Nephron (organoid): ENCODE measurements at regions not wholly inside any gene's neighbourhood (a gene's known extent, or its start where the extent isn't known, plus 50 kb on each side); places are given as distances from the start of the nearest gene placed in this dataset.

ENCODE experiments used
- H3K27ac Mint-ChIP-seq, 3 experiments: 2 replicates each; pipeline ENCODE4 v1.8.0; 2020; ENCODE audit warnings: mixed read lengths in 3 of 3, mild to moderate bottlenecking in 2 of 3, moderate library complexity in 1 of 3
- H3K27me3 Mint-ChIP-seq: 2 replicates; pipeline ENCODE4 v1.8.0; 2021; ENCODE audit warnings: low read depth, mild to moderate bottlenecking, moderate library complexity, mixed read lengths
- H3K36me3 Mint-ChIP-seq: 2 replicates; pipeline ENCODE4 v1.8.0; 2020; ENCODE audit warnings: low read depth, mixed read lengths
- H3K4me1 Mint-ChIP-seq: 2 replicates; pipeline ENCODE4 v1.8.0; 2020; ENCODE audit warnings: mixed read lengths
- H3K4me3 Mint-ChIP-seq, 3 experiments: 2 replicates each; pipeline ENCODE4 v1.8.0; 2020; ENCODE audit warnings: mild to moderate bottlenecking in 3 of 3, mixed read lengths in 3 of 3, moderate library complexity in 2 of 3
- H3K9me3 Mint-ChIP-seq: 2 replicates; pipeline ENCODE4 v1.8.0; 2020; ENCODE audit warnings: mixed read lengths
- TF ChIP-seq, protein P1 (sequence below), 3 experiments: fragments of 200-600 bp; sonication (generic); IDR thresholded peaks; one replicate each; pipeline ENCODE4 v1.5.0; 2021; ENCODE audit warnings: antibody characterized with exemption in 3 of 3; ENCODE audit not compliant: unreplicated experiment in 3 of 3

DNA sequence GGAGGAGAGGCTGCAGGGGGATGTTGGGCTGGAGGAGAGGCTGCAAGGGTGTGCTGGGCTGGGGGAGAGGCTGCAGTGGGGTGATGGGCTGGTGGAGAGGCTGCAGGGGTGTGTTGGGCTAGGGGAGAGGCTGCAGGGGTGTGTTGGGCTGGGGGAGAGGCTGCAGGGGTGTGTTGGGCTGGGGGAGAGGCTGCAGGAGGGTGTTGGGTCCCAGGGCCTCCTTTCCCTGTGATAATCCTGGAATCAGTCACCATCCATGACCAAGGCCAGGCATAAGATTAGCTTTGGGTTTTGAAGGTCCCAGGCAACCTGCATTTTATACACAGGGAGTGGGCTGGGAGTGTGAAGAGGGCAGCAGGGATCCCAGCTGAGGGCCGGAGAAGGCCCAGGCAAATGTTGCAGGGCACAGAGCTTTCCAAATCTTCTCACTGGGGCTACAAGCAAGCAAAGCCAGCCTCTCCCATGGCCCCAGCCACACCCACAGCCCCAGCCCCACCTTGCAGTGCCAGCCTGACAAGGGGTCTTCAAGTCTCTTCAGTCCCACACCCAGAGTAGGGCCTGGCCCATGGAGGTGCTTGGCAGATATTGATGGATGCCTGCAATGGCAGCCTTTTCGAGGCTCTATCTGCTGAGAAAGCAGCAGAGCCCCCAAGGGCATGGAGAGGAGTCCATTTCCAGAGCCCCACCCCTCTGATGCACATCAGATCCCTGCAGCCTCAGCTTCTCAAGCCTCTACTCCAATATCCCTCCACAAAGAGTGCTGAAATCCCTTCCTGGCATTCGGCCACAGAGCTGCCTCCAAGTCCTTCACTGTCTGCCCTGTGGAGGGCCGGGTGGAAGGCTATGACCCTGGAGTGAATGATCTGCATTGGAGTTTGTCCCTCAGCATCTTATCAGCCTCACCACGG is 50.3 kb upstream of the GLI2 start:
- peaks cover 17% of the 10 kb centered on the region for H3K4me1 Mint-ChIP-seq
- H3K9me3 Mint-ChIP-seq = no peaks in the 10 kb centered on the region
- H3K4me3 Mint-ChIP-seq = no peak overlapping the region
- peaks cover 66% of the 10 kb centered on the region for H3K27me3 Mint-ChIP-seq
- no peaks in the 10 kb centered on the region for H3K36me3 Mint-ChIP-seq
- H3K27ac Mint-ChIP-seq = no peak overlapping the region
- TF ChIP-seq, protein P1, sequence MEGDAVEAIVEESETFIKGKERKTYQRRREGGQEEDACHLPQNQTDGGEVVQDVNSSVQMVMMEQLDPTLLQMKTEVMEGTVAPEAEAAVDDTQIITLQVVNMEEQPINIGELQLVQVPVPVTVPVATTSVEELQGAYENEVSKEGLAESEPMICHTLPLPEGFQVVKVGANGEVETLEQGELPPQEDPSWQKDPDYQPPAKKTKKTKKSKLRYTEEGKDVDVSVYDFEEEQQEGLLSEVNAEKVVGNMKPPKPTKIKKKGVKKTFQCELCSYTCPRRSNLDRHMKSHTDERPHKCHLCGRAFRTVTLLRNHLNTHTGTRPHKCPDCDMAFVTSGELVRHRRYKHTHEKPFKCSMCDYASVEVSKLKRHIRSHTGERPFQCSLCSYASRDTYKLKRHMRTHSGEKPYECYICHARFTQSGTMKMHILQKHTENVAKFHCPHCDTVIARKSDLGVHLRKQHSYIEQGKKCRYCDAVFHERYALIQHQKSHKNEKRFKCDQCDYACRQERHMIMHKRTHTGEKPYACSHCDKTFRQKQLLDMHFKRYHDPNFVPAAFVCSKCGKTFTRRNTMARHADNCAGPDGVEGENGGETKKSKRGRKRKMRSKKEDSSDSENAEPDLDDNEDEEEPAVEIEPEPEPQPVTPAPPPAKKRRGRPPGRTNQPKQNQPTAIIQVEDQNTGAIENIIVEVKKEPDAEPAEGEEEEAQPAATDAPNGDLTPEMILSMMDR (IDR thresholded peaks at IDR 0.05; ENCODE audit: unreplicated experiment in 3 of 3) = no peak
